ENCODE measurements at regions not wholly inside any gene's neighbourhood (a gene's known extent, or its start where the extent isn't known, plus 50 kb on each side); places are given as distances from the start of the nearest gene placed in this dataset.

- 85 to 89% methylated on average over 3 of the region's 3 CpGs for WGBS, 2 donors
Measured at GRCh38 chr20:24042646-24043045, 54.1 kb upstream of the GGTLC1 start.

DNA sequence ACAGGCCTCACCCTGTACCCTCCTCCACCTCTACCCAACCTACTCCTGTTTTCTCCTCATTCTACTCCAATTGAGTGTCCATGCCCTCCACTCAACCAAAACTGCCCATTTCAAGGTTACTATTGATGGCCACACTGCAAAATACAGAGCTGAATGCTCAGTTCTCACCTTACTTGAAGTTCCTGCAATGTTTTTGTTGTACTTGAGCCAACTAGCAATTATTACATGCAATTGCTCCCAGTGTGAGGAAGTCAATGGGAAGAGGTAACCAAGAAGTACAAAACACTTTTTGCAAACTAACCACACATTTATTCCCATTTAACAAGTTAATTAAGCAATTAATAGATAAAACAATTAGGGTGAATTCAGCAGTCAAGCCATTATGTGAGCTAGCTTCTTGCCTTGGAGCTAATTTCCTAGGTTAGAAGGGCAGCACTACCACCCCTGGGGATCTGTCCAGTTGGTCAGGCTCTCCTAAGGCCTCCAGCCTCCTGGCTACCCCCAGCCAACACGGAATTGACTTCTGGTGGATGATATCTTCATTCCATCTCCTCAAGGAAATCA, 52.4 kb upstream of the GGTLC1 start:
- Histone ChIP-seq H3K4me3 (no peak overlapping the region), H3K4me1 (no peaks in the 10 kb centered on the region), H3K27ac (no peak overlapping the region), H3K27me3 (no peaks in the 10 kb centered on the region), H3K36me3 (no peaks in the 10 kb centered on the region), H3K9me3 (no peaks in the 10 kb centered on the region)
- TF ChIP-seq EP300 (IDR thresholded peaks at IDR 0.05) (no peak), CTCF (IDR thresholded peaks at IDR 0.05) (no peak), POLR2A (IDR thresholded peaks at IDR 0.05) (no peak), POLR2AphosphoS5 (IDR thresholded peaks at IDR 0.05) (no peak)
- WGBS, 2 donors = 65 to 66% methylated on average over 1 of the region's 1 CpG
- no peak for DNase-seq
- intact Hi-C loops (cut with DNase I) = no loop called here

More at GRCh38 chr20:24042646-24043045, 54.1 kb upstream of the GGTLC1 start:
- DNase-seq = no peak
- Histone ChIP-seq H3K4me3 (no peak overlapping the region), H3K9me3 (no peaks in the 10 kb centered on the region), H3K4me1 (no peaks in the 10 kb centered on the region), H3K27ac (no peak overlapping the region), H3K27me3 (no peaks in the 10 kb centered on the region), H3K36me3 (no peaks in the 10 kb centered on the region)
- TF ChIP-seq POLR2A (IDR thresholded peaks at IDR 0.05) = no peak
- TF ChIP-seq EP300 (IDR thresholded peaks at IDR 0.05) = no peak
- TF ChIP-seq CTCF (IDR thresholded peaks at IDR 0.05) = no peak
- TF ChIP-seq POLR2AphosphoS5 (IDR thresholded peaks at IDR 0.05) = no peak
- intact Hi-C loops (cut with DNase I) = no loop called here

DNA sequence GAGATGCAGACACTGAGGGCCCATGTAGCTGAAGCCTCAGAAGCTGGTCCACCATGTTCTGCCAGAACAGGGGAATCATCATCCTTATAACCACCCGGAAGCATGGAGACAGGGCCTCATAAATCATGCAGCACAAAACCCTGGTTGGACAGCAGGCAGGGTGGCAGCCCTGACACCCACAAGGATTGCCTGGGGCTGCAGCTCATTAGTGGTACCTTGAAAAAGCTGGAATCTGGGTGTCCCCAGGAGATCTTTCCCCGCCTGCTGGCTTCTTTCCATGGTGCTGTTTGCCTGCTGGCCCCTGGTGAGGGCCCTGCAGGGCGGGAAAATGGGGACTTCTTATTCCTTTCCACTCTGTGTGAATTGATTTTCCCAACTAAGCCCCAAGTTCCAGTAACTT, 50.6 kb upstream of the GGTLC1 start:
- H3K9me3 ChIP-seq = no peaks in the 10 kb centered on the region
- intact Hi-C loops (cut with DNase I) = no loop called here
- WGBS, 2 donors = 74 to 82% methylated on average over 3 of the region's 3 CpGs
- TF ChIP-seq POLR2A (IDR thresholded peaks at IDR 0.05) (no peak), POLR2AphosphoS5 (IDR thresholded peaks at IDR 0.05) (no peak), EP300 (IDR thresholded peaks at IDR 0.05) (no peak), CTCF (IDR thresholded peaks at IDR 0.05) (no peak)
- no peaks in the 10 kb centered on the region for H3K4me1 ChIP-seq
- no peak for DNase-seq
- no peaks in the 10 kb centered on the region for H3K27me3 ChIP-seq
- H3K27ac ChIP-seq = no peak overlapping the region
- H3K4me3 ChIP-seq = no peak overlapping the region
- no peaks in the 10 kb centered on the region for H3K36me3 ChIP-seq

Small RNA genes lying in the stretch of these regions (small RNA-seq; reads per million reads assigned to genes)
- gene RNU1-23P = 0 reads per million in 3 donors

Measured in sigmoid colon (tissue), 6 donors.